Naive B cell (primary cell): ENCODE measurements at regions not wholly inside any gene's neighbourhood (a gene's known extent, or its start where the extent isn't known, plus 50 kb on each side); places are given as distances from the start of the nearest gene placed in this dataset.

Experiments used
- ATAC-seq, 2 donors: fragments of 150-1000 bp; cut with Tn5 transposase; 2 replicates each; pipeline ENCODE4 v1.10.0; 2021; ENCODE audit warnings: low read depth in 2 of 2, mild to moderate bottlenecking in 2 of 2, moderate library complexity in 2 of 2
- DNase-seq: peaks from one replicate; pipeline ENCODE4 v3.0.0; 2022
- H3K27ac Mint-ChIP-seq, 6 donors: one replicate each; pipeline ENCODE4 v1.8.0; 2020 to 2022; ENCODE audit warnings: mild to moderate bottlenecking in 6 of 6, mixed read lengths in 6 of 6, moderate library complexity in 5 of 6, inconsistent platforms in 2 of 6
- H3K27me3 Mint-ChIP-seq, 3 donors: one replicate each; pipeline ENCODE4 v1.8.0; 2021 to 2022; ENCODE audit warnings: mixed read lengths in 3 of 3, mild to moderate bottlenecking in 1 of 3
- H3K36me3 Mint-ChIP-seq, 2 donors: one replicate each; pipeline ENCODE4 v1.8.0; 2020 to 2022; ENCODE audit warnings: mixed read lengths in 2 of 2, inconsistent platforms in 1 of 2, mild to moderate bottlenecking in 1 of 2
- H3K4me1 Mint-ChIP-seq, 3 donors: one replicate each; pipeline ENCODE4 v1.8.0; 2020 to 2022; ENCODE audit warnings: mixed read lengths in 3 of 3, inconsistent platforms in 1 of 3, mild to moderate bottlenecking in 1 of 3, moderate library complexity in 1 of 3
- H3K4me3 Mint-ChIP-seq, 8 donors: one replicate each; pipeline ENCODE4 v1.8.0; 2020 to 2022; ENCODE audit warnings: mild to moderate bottlenecking in 8 of 8, mixed read lengths in 8 of 8, moderate library complexity in 8 of 8, inconsistent platforms in 2 of 8
- H3K9me3 Mint-ChIP-seq, 7 donors: one replicate each; pipeline ENCODE4 v1.8.0; 2020 to 2022; ENCODE audit warnings: mixed read lengths in 7 of 7, mild to moderate bottlenecking in 5 of 7, inconsistent platforms in 2 of 7, moderate library complexity in 1 of 7

GRCh38 chr17:65332779-65333178, 195.6 kb downstream of the RGS9 start:
- no peak for DNase-seq
- H3K27me3 Mint-ChIP-seq = peaks cover 31 to 42% (median 36%) of the 10 kb centered on the region in 3 donors
- H3K9me3 Mint-ChIP-seq = peaks cover 0 to 7% (median 3%) of the 10 kb centered on the region in 7 donors
- H3K36me3 Mint-ChIP-seq = no peaks in the 10 kb centered on the region
- no peak for ATAC-seq
- no peaks in the 10 kb centered on the region for H3K4me1 Mint-ChIP-seq
- H3K27ac Mint-ChIP-seq = no peak overlapping the region
- H3K4me3 Mint-ChIP-seq = no peak overlapping the region

GRCh38 chr17:65332375-65332774, 195.2 kb downstream of the RGS9 start:
- H3K9me3 Mint-ChIP-seq = peaks cover 0 to 5% (median under 1%) of the 10 kb centered on the region in 7 donors
- peaks cover 27 to 42% (median 32%) of the 10 kb centered on the region in 3 donors for H3K27me3 Mint-ChIP-seq
- no peak overlapping the region for H3K4me3 Mint-ChIP-seq
- no peak overlapping the region for H3K27ac Mint-ChIP-seq
- DNase-seq (no peak), ATAC-seq (no peak)
- no peaks in the 10 kb centered on the region for H3K36me3 Mint-ChIP-seq
- no peaks in the 10 kb centered on the region for H3K4me1 Mint-ChIP-seq

GRCh38 chr17:65328567-65328966, 191.4 kb downstream of the RGS9 start:
- peaks cover 0 to 7% (median 0%) of the 10 kb centered on the region in 7 donors for H3K9me3 Mint-ChIP-seq
- H3K36me3 Mint-ChIP-seq = no peaks in the 10 kb centered on the region
- H3K4me3 Mint-ChIP-seq = no peak overlapping the region
- H3K27ac Mint-ChIP-seq = no peak overlapping the region
- H3K4me1 Mint-ChIP-seq = no peaks in the 10 kb centered on the region
- no peak for ATAC-seq
- no peak for DNase-seq
- peaks cover 24 to 47% (median 27%) of the 10 kb centered on the region in 3 donors for H3K27me3 Mint-ChIP-seq

DNA sequence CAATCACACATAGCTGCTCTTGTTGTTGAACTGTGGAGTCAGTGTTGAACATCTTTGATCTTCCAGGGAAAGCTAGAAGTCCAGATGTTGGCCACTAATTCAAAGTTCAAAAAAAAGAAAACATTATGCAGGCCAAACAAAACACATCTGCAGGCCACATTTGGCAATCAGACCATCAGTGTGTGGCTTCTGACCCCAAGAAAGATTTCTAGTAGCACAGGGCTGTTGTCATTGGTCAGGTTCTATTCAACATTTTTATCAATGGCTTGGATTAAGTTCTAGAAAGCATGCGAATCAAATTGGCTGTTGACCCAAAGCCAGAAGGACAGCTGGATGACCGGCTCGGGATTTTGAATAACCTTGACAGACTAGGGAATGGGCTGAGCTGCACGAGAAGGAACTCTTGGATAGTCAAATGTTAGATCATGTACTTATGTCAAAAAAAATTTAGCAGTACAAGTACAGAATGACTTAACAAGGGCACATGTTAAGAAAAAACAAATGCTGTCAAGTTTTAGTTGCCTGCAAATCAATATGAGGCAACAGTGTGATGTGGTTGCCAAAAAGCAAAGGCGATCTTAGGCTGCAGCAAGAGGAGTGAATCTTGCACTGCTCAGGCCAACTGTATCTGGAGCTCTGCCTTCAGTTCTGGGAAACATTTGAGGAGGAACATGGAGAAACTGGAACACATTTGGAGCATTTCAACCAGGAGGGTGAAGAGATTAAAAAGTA, 187.6 kb downstream of the RGS9 start:
- Mint-ChIP-seq H3K27me3 (peaks cover 5 to 23% (median 21%) of the 10 kb centered on the region in 3 donors), H3K36me3 (no peaks in the 10 kb centered on the region), H3K4me3 (peak overlapping the region in 1 of 8 donors; percentile 31), H3K4me1 (no peaks in the 10 kb centered on the region), H3K27ac (no peak overlapping the region), H3K9me3 (peaks cover 0 to 7% (median 0%) of the 10 kb centered on the region in 7 donors)
- no peak for DNase-seq
- ATAC-seq = no peak

DNA sequence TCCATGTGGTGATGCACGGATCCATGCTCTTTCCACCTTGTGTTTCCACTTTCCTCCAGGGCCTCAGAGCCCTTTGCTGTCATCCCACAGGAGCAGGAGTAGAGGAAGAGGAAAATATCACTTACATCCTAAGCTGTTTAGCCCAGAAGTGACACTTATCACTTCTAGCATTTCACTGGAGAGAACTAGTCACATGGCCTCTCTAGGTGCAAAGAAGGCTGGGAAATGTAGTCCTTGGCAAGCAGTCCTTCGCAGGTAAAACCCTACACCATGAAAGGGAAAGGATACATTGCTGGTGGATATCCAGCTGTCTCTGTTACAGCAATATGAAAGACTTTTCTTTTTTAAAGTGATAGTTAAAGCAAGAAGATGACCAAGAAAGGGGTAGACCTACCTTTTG, 185.9 kb downstream of the RGS9 start:
- H3K9me3 Mint-ChIP-seq = peaks cover 0 to 7% (median 0%) of the 10 kb centered on the region in 7 donors
- DNase-seq (no peak), ATAC-seq (no peak)
- H3K4me3 Mint-ChIP-seq = no peak overlapping the region
- H3K27ac Mint-ChIP-seq = no peak overlapping the region
- no peaks in the 10 kb centered on the region for H3K36me3 Mint-ChIP-seq
- peaks cover 5 to 23% (median 21%) of the 10 kb centered on the region in 3 donors for H3K27me3 Mint-ChIP-seq
- no peaks in the 10 kb centered on the region for H3K4me1 Mint-ChIP-seq

GRCh38 chr17:65320820-65321219, 183.7 kb downstream of the RGS9 start:
- Mint-ChIP-seq H3K9me3 (peaks cover 0 to 1% (median 0%) of the 10 kb centered on the region in 7 donors), H3K27me3 (peaks cover 5 to 32% (median 16%) of the 10 kb centered on the region in 3 donors), H3K4me1 (no peaks in the 10 kb centered on the region), H3K27ac (no peak overlapping the region), H3K36me3 (no peaks in the 10 kb centered on the region), H3K4me3 (no peak overlapping the region)
- ATAC-seq (no peak), DNase-seq (no peak)

GRCh38 chr17:65314212-65314611, 177.0 kb downstream of the RGS9 start:
- Mint-ChIP-seq H3K36me3 (no peaks in the 10 kb centered on the region), H3K4me3 (peak overlapping the region in 1 of 8 donors; percentile 61), H3K27me3 (peaks cover 26 to 46% (median 44%) of the 10 kb centered on the region in 3 donors), H3K4me1 (no peaks in the 10 kb centered on the region), H3K27ac (peak overlapping the region in 1 of 6 donors; percentile 21), H3K9me3 (peaks cover 0 to 4% (median 0%) of the 10 kb centered on the region in 7 donors)
- no peak for ATAC-seq
- no peak for DNase-seq

DNA sequence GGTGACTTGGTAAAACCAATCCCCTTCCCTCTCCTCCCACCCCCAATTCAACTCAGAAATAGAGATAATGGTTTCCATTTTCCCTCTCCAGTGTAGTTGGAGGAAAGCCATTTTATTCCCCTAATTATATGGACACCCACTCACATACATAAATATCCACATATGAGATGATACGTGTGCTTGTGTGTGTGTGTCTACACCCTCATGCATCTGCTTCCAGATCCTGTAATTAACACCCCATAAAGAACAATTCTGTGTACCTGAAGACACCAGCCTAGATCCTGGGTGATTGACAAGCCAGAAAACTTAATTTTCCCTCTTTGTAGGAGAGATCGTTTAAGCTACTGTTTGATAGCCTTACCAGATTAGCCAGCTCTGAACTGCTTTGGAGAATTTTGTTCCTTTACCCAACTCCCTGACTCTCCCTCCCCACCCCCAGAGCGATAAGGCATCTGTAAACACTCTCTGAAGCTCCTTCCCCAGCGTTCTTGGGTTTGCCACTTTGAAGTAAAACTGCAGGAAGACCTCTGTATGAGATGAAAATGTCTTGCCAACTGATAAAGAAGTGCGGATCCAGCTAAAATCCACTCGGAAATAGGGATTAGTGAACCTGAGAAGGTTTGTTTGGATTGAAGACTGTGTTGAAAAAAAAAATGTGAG, 175.7 kb downstream of the RGS9 start:
- H3K4me3 Mint-ChIP-seq = no peak overlapping the region
- peaks cover 26 to 46% (median 44%) of the 10 kb centered on the region in 3 donors for H3K27me3 Mint-ChIP-seq
- peaks cover 0 to 4% (median 0%) of the 10 kb centered on the region in 7 donors for H3K9me3 Mint-ChIP-seq
- ATAC-seq (no peak), DNase-seq (no peak)
- H3K36me3 Mint-ChIP-seq = no peaks in the 10 kb centered on the region
- H3K4me1 Mint-ChIP-seq = no peaks in the 10 kb centered on the region
- H3K27ac Mint-ChIP-seq = no peak overlapping the region

DNA sequence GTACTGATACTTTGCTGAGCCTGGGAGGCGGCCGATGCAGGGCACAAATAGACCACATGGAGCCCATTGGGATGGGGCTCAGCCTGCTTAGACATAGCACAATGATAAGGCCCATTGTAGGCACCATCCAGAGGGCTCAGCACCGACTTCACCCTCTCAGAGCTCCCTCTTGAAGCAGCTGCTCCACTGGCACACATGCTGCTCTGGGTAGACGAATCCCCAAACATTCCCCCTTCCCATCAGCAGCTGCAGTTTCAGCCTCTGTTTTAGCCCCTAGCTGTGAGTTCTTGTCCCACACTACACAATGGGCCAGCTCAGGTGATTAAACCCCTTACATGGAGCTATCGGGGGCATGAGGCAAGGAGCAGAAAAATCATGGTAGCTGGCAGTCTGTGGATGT, 174.1 kb downstream of the RGS9 start:
- H3K9me3 Mint-ChIP-seq = peaks cover 0 to 2% (median 0%) of the 10 kb centered on the region in 7 donors
- no peak overlapping the region for H3K4me3 Mint-ChIP-seq
- H3K36me3 Mint-ChIP-seq = no peaks in the 10 kb centered on the region
- H3K27me3 Mint-ChIP-seq = peaks cover 29 to 46% (median 39%) of the 10 kb centered on the region in 3 donors
- DNase-seq (no peak), ATAC-seq (no peak)
- H3K27ac Mint-ChIP-seq = peak overlapping the region in 1 of 6 donors; percentile 4
- no peaks in the 10 kb centered on the region for H3K4me1 Mint-ChIP-seq

- ATAC-seq = no peak
These were observed 170.8 kb downstream of the RGS9 start for GRCh38 chr17:65307961-65308316.

GRCh38 chr17:65307081-65307960, 170.2 kb downstream of the RGS9 start:
- DNase-seq = no peak
- peaks cover 26 to 38% (median 27%) of the 10 kb centered on the region in 3 donors for H3K27me3 Mint-ChIP-seq

More at GRCh38 chr17:65307961-65308316, 170.8 kb downstream of the RGS9 start:
- Mint-ChIP-seq H3K27me3 (peaks cover 26 to 38% (median 27%) of the 10 kb centered on the region in 3 donors), H3K9me3 (peaks cover 0 to 2% (median 0%) of the 10 kb centered on the region in 7 donors), H3K4me1 (no peaks in the 10 kb centered on the region), H3K27ac (no peak overlapping the region), H3K36me3 (no peaks in the 10 kb centered on the region), H3K4me3 (no peak overlapping the region)
- DNase-seq = no peak

DNA sequence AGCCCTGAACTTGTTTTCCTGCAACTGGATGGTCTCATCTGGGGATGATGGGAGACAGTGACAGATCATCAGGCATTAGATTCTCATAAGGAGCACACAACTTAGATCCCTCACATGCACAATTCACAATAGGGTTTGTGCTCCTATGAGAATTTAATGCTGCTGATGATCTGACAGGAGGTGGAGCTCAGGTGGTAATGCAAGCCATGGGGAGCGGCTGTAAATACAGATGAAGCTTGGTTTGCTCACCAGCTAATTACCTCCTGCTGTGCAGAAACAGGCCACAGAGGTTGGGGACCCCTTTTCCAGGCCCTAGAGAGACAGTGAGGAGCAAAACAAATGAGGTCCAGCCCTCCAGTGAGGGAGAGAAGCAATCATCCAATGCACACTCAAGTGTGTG, 168.6 kb downstream of the RGS9 start:
- Mint-ChIP-seq H3K9me3 (peaks cover 0 to 2% (median 0%) of the 10 kb centered on the region in 7 donors), H3K27ac (no peak overlapping the region), H3K4me3 (no peak overlapping the region), H3K4me1 (no peaks in the 10 kb centered on the region), H3K27me3 (peaks cover 17 to 33% (median 25%) of the 10 kb centered on the region in 3 donors), H3K36me3 (no peaks in the 10 kb centered on the region)
- ATAC-seq (no peak), DNase-seq (no peak)

More at GRCh38 chr17:65307081-65307960, 170.2 kb downstream of the RGS9 start:
- Mint-ChIP-seq H3K4me3 (peak overlapping the region in 1 of 8 donors; percentile 49), H3K9me3 (peaks cover 0 to 2% (median 0%) of the 10 kb centered on the region in 7 donors), H3K27ac (peak overlapping the region in 1 of 6 donors; percentile 39), H3K36me3 (no peaks in the 10 kb centered on the region), H3K4me1 (no peaks in the 10 kb centered on the region)
- ATAC-seq = no peak

DNA sequence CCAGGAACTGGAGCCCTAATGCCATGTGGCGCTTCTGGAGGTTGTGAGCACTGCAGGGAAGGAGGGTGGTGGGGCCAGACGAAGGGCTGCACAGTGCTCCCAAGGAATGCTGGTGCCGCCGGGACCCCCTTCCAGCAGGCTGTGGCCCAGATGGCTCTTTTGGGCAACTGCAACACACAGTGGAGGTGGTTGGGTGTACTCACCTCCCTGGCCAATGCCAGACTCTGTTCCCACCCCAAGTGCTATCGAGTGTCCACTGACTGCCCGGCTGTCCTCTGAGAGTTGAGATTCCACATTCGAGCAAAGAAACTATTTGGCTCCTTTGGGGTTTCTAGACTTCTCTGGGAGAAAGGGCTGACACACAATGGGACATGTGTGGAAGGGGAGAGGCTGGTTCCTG, 167.9 kb downstream of the RGS9 start:
- H3K4me3 Mint-ChIP-seq = no peak overlapping the region
- peaks cover 12 to 29% (median 22%) of the 10 kb centered on the region in 3 donors for H3K27me3 Mint-ChIP-seq
- H3K4me1 Mint-ChIP-seq = no peaks in the 10 kb centered on the region
- H3K27ac Mint-ChIP-seq = no peak overlapping the region
- ATAC-seq (no peak), DNase-seq (no peak)
- H3K9me3 Mint-ChIP-seq = peaks cover 0 to 2% (median 0%) of the 10 kb centered on the region in 7 donors
- no peaks in the 10 kb centered on the region for H3K36me3 Mint-ChIP-seq
